SIG-M5 treated with dmso at 0.1 percent for 504 hours (cell line): ENCODE measurements at regions not wholly inside any gene's neighbourhood (a gene's known extent, or its start where the extent isn't known, plus 50 kb on each side); places are given as distances from the start of the nearest gene placed in this dataset.
"Not testable (repeated sequence)": the region's sequence is repeated elsewhere in the genome, so short reads cannot be mapped to it uniquely, and the experiment has no call there.

Experiments used
- DNase-seq: peaks from one replicate; lab custom pipeline; 2025; ENCODE audit not compliant: unreplicated experiment; lab: John Stamatoyannopoulos, UW

DNA sequence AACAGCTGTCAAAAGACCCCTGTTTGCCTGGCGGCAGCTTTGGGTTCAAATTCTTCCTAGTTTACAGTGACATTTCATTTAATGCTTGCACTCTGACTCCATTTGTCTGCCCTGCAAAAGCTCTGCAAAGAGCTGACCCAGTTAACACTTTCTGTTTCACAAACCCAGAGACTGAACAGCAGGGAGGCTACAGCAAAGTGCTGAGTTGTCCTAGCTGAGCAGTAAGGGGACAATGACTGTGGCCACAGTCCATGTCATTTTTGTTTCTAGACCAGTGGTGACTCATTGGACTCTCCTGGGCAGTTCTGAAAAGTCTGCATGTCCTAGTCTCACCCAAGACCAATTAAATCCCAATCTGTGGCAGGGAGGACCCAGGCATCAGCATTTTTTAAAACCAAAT, 994.8 kb upstream of the WWC1 start:
- no peak for DNase-seq

DNA sequence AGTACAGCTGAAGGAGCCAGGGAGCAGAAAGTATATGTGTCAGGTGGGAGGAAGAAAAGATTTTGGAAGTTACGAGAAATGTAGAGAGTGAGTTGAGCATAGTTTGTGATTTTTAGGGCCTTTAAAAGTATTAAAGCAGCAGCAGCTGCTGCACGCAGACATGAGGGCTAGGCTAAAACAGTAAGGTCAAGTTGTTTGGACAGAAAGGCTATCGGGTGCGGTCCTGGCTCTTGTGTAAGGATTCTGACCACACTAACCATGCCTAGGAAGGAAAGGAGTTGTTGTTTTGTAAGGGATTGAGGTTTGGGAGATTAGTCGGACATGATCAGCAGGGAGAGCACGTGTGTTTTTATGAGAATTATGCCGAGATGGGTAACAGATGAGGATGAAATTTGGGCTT, 991.6 kb upstream of the WWC1 start:
- not testable (repeated sequence) for DNase-seq

DNA sequence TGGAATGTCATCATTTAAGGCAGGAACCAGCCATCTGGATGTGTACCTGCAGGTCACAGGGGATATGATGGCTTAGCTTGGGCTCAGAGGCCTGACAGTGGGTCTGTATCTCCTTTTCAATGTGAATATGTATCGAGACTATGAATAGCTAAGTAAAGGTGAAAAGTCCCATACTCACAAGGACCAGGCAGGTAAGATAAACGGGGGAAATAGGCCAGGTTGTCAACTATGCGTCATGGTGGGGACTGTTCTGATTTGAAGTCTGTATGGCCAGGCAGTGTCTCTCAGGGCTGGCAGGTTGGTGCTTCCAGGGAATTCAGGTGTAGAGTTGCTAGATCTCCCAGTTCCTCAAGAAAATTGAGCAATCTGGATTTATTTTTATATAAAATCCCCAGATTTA, 987.9 kb upstream of the WWC1 start:
- no peak for DNase-seq

DNA sequence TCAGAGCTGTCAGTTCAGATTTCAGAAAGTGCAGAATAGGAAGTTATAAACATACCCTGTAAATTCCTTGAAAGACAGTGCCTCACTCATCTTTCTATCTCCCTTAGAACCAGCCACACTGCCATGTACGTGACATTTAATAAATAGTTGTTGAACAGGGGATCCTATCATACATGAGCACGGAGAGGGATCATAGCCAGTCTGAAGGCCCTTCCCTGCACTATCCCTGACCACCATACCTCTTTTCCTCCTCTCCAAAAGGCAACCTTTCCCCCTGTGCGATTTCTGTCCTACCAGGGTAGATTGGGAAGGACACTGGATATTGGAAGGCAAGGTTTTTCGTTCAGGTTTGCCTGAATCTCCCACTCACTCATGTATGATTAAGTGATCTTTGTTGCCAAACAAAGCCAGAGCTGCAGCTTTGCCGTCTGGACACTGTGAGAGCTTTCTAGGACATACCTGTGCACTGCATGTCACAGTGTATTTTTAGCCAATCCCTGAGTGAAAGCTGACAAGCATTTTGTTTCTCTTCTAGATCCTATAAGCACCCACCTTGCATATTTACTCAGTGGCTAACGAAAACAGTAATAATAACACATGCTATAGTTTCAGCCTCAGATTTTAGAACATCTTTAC, 986.5 kb upstream of the WWC1 start:
- no peak for DNase-seq

DNA sequence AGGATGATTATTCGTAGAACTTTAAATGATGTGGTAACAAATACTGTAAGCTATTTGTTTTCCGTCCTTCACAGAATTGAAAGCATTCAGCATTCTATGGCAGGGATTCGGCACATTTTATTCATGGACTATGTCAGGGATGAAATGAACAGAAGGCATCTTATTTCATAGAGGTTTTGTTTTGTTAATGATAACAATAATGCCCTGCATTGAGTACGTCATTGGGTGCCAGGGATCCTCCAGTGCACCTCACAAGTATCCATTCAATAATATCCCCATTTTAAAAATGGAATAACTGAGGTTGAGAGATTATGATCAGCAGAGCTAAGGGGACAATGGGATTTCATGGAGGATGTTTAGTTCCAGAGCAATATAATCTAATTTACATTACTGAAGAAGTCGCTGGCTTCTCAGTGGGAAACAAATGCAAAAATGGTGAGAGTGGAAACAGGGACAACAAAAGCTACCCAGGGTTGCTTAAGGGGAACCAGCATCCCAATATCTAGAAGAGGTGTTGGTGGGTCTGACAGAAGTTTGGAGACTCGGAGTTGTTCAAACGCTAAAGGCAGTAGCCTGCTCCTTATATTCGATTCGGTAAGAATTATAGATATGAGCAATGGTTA, 985.7 kb upstream of the WWC1 start:
- DNase-seq = no peak

DNA sequence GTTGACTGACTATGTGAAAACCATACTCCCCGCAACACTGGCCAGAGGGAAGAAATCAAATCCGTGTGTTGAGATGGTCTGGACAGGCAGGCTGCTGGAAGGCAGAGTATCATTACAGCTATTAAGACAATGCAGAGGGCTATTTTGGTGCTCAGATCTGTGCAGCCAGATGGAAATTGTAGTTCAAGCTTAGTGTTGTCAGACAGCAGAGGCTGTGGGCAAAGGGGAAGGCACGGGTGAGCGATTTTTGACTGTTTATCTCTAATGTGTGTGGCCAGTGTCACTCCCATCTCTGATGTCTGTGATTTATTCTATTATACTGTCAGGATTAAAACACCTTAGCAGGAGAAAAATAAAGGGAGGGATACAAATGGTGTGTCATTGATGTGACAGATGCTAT, 984.4 kb upstream of the WWC1 start:
- no peak for DNase-seq

DNA sequence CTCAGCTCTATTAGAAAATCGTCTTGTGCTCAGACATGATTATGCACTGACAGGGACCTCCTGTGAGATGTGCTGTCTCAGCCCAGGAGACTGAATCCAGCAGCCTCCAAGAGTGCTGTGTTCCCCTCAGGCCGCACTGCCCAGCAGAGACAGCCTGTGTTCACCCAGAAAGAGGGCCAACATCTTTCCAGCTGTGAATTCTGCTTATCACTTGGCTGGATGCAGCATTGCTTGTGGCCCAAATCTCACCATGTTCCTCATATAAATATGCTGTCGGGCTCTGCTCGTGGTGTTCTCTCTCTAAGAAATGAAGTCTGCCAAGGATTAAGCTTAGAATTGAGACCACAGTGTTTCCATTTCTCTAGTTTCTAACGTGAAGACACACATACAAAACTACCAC, 983.0 kb upstream of the WWC1 start:
- no peak for DNase-seq

DNA sequence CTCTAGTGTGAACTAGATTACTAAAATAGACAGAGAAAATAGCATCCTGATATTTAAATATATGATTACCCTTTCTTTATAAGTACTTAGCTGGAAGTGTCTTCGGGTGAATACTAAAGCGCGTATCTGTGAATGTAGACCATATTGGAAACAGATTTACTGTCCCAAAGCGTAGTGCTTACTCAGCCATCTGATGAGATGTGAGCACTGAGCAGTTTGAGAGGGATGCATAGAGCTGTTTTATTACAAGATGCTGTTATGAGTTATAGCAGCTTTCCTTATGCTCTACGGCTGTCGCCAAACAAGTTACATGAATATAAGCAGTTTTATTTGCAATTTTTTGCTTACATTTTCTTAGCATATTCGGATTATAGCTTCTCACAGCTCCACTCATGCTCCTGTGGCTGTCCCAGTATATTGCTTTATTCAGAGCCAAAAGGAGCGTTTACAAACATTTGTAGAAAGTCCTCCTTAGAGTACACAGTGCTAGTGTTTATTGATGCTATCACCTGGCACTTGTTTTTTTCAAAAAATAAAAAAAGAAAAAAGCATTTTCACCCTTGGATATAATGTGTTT, 981.4 kb upstream of the WWC1 start:
- DNase-seq = no peak

DNA sequence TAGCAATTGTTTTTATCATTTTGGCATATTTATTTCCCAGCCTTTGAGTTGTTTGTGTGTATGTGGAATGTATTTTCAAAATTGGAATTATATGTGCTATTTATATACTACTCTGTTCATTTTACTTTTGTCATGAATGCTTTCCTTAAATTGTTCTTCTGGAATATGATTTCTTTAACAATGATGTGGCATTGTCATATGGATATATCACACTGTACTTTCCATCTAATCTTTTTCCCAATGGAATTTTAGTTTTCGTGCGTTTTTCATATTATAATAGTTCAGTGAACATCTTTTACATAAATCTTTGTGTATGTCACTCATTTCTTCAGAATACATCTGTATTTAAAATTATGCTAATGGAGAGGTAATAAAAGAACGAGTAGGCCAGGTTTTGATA, 980.1 kb upstream of the WWC1 start:
- no peak for DNase-seq

DNA sequence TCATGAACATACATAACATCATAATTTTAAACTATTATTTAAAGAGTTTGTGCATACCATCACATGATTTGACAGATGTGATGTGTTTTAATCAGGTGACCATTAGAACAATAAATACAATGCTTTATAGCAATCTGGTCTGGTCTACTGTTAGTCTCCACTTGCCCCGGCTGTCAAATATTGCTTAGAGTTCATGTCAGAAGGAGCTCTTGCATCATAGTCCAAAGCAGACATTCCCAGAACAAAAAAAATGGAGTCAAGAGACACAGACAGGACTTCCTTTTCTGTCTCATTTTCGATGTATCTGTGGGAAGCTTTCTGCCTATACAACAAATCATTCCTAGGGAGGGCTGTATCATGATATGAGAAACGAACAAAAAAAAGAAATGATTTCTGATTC, 979.2 kb upstream of the WWC1 start:
- DNase-seq = no peak

DNA sequence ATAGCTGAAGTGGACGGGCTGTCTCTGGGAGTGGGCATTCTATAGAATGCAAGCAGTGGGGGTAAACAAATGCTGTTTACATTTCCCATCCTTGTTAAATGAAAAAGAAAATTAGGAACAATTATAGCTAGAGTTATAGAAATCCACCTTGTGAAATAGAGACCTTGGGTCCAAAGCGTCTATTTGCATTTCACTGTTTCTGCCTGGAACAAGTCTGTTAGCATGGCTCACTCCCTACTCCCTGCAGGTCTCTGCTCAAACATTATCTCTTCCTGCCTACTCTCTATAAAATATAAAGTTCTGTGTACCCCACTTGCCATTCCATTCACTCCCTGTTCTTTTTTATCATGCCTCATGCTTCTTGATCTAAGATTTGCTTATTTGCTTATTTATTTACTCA, 975.7 kb upstream of the WWC1 start:
- no peak for DNase-seq

DNA sequence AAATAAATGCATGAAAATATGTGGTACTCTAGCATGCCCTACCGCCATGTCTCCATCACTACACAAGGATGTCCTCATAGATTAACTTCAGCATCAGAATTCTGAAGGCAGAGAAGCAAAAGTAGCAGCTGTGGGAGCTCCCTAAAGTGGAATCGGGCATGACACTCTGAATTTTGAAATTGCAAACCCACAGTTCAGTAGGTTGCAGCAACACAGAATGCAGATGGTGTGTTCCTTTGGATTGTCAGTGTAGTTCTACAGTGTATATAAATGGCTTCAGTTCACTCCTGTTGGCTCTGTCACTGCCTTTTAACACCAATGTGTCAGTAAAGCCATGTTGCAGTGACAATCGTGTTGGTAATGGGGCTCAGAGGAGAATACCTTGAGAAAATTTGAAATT, 973.6 kb upstream of the WWC1 start:
- no peak for DNase-seq

DNA sequence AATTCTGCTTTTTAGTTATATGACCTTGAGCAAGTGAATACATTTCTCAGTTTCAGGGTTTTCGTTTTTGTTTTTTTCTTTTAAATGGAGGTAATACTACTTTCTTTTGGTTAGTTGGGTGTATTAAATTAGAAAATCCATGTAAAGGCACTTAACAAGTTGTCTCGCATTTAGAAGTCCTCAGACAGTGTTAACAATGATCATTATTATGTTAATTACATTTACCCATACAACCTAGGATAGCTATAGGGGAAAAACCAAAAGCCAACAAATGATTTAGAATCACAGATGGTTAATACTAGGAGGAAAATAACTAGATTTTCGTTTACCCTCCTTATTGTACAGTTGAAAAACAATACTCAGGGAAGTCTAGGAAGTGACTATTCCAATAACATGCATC, 972.2 kb upstream of the WWC1 start:
- no peak for DNase-seq

DNA sequence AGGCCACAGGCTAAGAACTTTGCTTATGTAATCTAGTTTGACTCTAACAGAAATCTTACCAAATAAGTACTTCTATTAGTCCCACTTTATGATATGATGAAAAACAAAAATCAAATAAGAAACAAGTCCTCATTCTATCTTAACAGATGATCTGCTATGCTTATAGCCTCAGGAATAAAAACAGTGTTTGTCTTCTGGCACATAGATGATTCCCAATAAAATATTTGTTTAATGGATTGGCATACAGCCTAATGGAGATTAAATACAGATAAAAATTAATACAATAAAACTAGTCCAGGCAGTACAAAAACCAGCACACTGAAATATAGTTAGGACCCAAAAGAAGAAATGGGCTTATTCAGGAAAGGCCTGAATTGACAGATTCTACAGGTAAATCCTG, 971.4 kb upstream of the WWC1 start:
- no peak for DNase-seq

DNA sequence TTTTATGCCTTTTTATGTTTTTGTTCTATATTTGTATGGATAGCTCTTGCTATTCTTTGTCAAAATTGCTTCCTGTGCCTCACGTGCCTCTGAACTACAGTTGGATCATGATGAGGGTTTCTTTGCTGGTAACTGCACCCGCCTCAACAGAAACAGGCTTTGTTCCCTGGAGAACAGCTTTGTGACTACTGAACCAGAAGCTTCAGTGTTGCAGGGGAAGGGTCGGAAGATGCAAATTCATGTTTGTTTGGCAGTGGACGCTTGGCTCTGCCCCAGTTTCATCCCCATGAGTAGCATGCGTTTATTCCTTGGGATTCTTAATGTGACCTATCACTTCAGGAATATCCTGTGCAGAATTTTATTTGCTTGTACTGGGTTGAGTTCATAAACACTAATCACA, 959.1 kb upstream of the WWC1 start:
- DNase-seq = no peak

DNA sequence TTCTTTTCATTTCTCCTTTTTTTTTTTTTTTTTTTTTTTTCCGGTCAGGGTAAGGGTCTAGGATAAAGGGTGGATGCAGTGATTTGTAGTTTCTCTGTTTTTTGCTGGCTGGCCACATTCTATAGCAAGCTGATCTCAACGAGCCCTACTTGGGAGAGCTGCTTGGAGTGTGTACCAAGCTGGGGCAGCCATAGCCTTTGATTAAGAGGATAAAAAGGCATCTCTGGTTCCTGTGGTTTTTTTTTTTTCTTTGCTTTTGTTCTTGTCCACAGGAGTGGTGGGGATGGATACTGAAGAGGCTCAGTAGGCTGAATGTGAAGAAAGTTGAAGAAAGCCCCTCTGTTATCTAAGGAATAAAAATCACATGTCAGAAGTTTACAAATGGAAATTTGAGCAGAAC, 955.3 kb upstream of the WWC1 start:
- DNase-seq = no peak

DNA sequence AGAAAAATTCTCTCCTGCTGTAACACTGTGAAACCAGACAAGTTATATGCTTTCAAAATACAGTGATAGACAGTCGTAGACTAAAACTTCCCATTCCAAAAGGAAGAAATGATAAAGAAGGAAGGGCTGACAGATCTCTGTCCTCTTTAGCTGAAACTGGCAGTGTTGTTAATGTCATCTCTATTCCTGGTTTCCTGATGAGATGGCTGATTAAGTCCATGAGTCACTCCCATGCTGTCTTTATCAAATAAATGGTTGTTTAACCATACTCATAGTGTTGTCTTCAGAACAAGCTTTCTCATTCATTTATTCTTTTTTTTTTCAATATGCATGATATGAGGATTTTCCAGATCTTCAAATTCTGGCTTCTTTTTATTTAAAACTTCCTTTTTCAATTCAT, 952.2 kb upstream of the WWC1 start:
- DNase-seq = no peak

DNA sequence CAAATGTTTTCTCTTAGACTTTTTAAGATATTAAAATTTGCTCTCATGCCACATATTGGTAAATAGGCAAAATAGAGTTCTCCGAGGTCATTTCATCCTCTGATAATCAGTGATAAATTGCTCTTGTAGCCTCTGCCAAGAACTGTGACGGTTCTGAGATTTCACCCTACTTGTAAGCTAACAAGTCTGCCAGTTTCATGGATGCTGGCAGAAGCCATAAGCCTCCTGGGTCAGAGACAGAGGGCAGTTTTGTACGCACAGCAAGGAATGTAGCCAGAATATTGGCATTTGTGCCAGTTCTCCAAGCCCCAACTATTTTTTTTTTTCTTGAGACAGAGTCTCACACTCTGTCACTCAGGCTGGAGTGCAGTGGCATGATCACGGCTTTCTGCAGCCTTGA, 945.0 kb upstream of the WWC1 start:
- no peak for DNase-seq

DNA sequence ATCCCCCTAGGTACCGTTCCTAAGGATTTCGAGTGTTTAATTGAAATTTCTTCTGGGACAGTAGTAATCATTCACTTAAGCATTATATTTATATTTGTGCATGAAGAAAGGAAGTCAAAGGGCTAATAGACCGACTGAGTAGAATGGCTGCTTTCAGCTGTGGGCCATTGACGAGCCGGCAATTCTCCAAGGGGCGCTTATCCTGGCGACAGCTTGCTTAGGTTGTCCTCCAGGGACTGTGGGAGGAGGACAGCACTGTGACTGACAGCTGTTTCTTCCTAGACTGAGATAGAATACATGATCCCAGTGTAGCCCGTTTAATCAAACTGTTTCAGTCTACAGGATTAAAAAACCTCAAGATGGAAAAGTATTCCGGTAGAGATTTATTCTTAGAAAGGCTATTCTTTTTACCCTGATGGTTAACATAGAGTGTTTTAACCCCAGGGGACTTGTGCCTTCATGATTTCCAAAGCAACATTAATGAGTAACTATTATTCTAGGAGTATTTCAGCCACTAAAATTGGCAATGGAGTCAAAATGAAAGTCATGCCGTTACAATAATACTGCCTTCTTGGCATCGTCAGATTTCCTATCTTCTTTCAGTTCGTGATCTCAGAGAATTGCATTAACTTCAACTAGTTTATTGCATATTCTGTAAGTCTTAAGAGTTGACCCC, 943.1 kb upstream of the WWC1 start:
- DNase-seq = no peak

DNA sequence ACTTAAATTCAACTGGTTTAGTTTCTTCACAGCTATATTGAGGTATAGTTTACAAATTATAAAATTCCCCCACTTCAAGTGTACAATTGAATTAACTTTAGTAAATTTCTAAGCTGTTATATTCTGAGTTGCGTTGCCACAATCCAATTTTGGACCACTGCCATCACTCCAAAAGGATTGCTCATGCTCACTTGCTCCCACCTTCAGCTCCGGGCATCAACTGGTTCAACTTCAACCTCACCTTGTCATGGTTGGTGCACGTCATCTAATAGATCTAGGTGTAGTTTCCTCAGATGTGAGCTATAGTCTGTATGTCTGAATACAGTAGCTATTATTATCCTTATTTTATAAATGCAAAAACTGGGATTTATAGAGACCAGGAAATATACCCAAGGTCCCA, 942.5 kb upstream of the WWC1 start:
- no peak for DNase-seq

DNA sequence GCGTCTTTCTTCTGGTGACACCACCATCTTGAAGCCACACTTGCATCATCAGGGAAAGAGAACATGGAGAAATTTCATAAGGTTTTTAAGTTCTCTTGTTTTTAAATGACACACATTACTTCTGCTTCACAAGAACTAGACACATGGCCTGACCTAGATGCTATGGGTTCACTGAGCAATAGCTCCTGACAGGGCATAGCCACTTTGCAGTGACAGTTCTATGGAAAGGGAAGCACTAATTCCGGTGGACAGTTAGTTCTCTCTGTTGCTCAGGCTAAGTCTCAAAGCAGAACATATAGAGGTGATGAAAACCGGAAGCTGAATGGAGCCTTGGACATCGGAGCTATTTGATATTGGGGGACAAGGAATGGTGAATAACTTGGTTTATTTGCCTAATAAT, 940.1 kb upstream of the WWC1 start:
- no peak for DNase-seq

DNA sequence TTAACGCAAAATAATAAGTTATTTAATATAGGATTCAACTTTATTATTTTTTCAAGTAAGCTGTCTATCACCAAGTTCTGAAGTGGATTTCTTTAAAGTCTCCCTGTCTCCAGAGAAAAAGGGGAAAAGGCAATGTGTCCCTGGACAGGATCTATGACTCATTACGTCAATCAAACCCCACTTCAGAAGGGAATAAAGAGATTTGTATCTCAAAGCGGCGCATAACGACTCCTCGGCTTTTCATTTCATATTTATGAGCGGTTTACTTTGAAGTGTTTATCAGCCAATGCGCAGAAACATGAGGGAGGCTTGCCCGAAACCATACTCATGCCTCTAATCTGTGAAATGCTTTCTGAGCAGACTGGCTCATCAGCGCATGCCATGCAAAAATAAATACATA, 938.6 kb upstream of the WWC1 start:
- DNase-seq = no peak

DNA sequence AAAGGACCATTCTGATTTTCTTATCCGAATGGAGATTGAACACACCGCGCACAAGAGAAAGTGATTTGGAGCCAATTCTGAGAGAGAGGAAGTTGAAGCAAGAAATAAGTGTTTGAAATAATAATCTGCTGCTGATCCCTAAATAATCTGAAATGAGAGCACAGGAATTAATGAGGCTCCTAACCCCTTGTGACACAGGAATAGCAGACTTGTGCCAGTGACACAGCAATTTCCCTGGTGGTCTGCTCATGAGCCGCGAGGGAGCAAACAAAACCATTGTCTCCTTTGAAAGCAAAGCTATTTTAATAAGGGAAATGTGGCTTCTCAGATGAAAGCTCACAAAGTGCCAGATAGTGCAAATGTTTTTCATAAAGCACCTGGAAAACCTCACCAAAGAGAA, 936.1 kb upstream of the WWC1 start:
- no peak for DNase-seq
